Loucy (cell line): ENCODE measurements at regions not wholly inside any gene's neighbourhood (a gene's known extent, or its start where the extent isn't known, plus 50 kb on each side); places are given as distances from the start of the nearest gene placed in this dataset.

ENCODE experiments used
- H2AFZ ChIP-seq: fragments of 200-600 bp; sonication (generic); 2 replicates; pipeline ENCODE4 v1.6.0; 2016; ENCODE audit warnings: antibody characterized with exemption, mild to moderate bottlenecking, low read length, moderate library complexity
- H3F3A ChIP-seq: fragments of 200-600 bp; 2 replicates; pipeline ENCODE4 v1.6.0; 2016; ENCODE audit warnings: antibody characterized with exemption, low read depth, mild to moderate bottlenecking
- H3K27me3 ChIP-seq: fragments of 200-600 bp; sonication (generic); 2 replicates; pipeline ENCODE4 v1.6.1; 2014; ENCODE audit warnings: low read length, mild to moderate bottlenecking; ENCODE audit not compliant: insufficient read depth, poor library complexity, severe bottlenecking
- H3K36me3 ChIP-seq: fragments of 200-600 bp; sonication (generic); 2 replicates; pipeline ENCODE4 v1.6.1; 2016; ENCODE audit warnings: low read length; ENCODE audit not compliant: insufficient read depth
- H3K4me1 ChIP-seq: fragments of 200-600 bp; sonication (generic); 2 replicates; pipeline ENCODE4 v1.5.1; 2014; ENCODE audit warnings: low read length, mild to moderate bottlenecking; ENCODE audit not compliant: insufficient read depth, poor library complexity, severe bottlenecking
- H3K4me2 ChIP-seq: fragments of 200-600 bp; sonication (generic); 2 replicates; pipeline ENCODE4 v1.6.0; 2014; ENCODE audit warnings: antibody characterized with exemption, low read length, low read depth, mild to moderate bottlenecking; ENCODE audit not compliant: poor library complexity, severe bottlenecking
- H3K4me3 ChIP-seq: fragments of 200-600 bp; sonication (generic); 2 replicates; pipeline ENCODE4 v1.5.1; 2014; ENCODE audit warnings: low read length, mild to moderate bottlenecking, mixed read lengths; ENCODE audit not compliant: poor library complexity, severe bottlenecking
- H3K79me2 ChIP-seq: fragments of 200-600 bp; sonication (generic); 2 replicates; pipeline ENCODE4 v1.6.1; 2014; ENCODE audit warnings: low read length; ENCODE audit not compliant: insufficient read depth
- H3K9ac ChIP-seq: fragments of 200-600 bp; sonication (generic); 2 replicates; pipeline ENCODE4 v1.6.0; 2014; ENCODE audit warnings: mild to moderate bottlenecking, low read depth, low read length, moderate library complexity; ENCODE audit not compliant: poor library complexity, severe bottlenecking
- H3K9me2 ChIP-seq: fragments of 200-600 bp; sonication (generic); replicated peaks from 2 replicates; pipeline ENCODE4 v1.6.1; 2016; ENCODE audit warnings: low read depth, low read length, mixed read lengths
- H3K9me3 ChIP-seq: fragments of 200-600 bp; sonication (generic); 2 replicates; pipeline ENCODE4 v1.6.1; 2014; ENCODE audit warnings: mild to moderate bottlenecking, antibody characterized with exemption, low read length, low read depth; ENCODE audit not compliant: insufficient read depth
- H4K20me1 ChIP-seq: fragments of 200-600 bp; sonication (generic); 2 replicates; pipeline ENCODE4 v1.6.0; 2014; ENCODE audit warnings: antibody characterized with exemption, low read length, mild to moderate bottlenecking; ENCODE audit not compliant: insufficient read depth, poor library complexity, severe bottlenecking
- CTCF ChIP-seq: fragments of 200-600 bp; sonication (generic); conservative IDR thresholded peaks from 2 replicates; pipeline ENCODE4 v1.5.1; 2014; ENCODE audit warnings: mild to moderate bottlenecking, antibody characterized with exemption, low read length
- EZH2phosphoT487 ChIP-seq: fragments of 200-600 bp; IDR thresholded peaks from 2 replicates; pipeline ENCODE4 v1.6.1; 2018; ENCODE audit warnings: antibody characterized with exemption, mild to moderate bottlenecking, moderate library complexity, borderline replicate concordance

- Histone ChIP-seq H3F3A (0 out of 2 replicates have a peak, but pooled peaks cover under 1% of the 10 kb centered on the region), H3K27me3 (peaks cover 12% of the 10 kb centered on the region), H3K4me2 (no peak overlapping the region), H3K4me3 (no peak overlapping the region), H3K9me3 (no peaks in the 10 kb centered on the region), H2AFZ (no peak overlapping the region), H3K36me3 (no peaks in the 10 kb centered on the region), H3K79me2 (no peaks in the 10 kb centered on the region), H3K9me2 (no peaks in the 10 kb centered on the region), H4K20me1 (no peaks in the 10 kb centered on the region), H3K4me1 (peaks cover 20% of the 10 kb centered on the region), H3K9ac (no peak overlapping the region)
- TF ChIP-seq EZH2phosphoT487 (no peak), CTCF (no peak)
Observed at GRCh38 chr1:234776876-234777855, 167.2 kb upstream of the IRF2BP2 start.

- Histone ChIP-seq H4K20me1 (no peaks in the 10 kb centered on the region), H3K36me3 (no peaks in the 10 kb centered on the region), H3K27me3 (peaks cover 8% of the 10 kb centered on the region), H3K9me2 (no peaks in the 10 kb centered on the region), H3K4me2 (no peak overlapping the region), H3K4me1 (peaks cover 28% of the 10 kb centered on the region), H3F3A (0 out of 2 replicates have a peak, but pooled peaks cover 7% of the 10 kb centered on the region), H3K4me3 (no peak overlapping the region), H2AFZ (no peak overlapping the region), H3K79me2 (no peaks in the 10 kb centered on the region), H3K9me3 (no peaks in the 10 kb centered on the region), H3K9ac (no peak overlapping the region)
- TF ChIP-seq EZH2phosphoT487 (no peak), CTCF (no peak)
Observed at GRCh38 chr1:234776256-234776875, 166.4 kb upstream of the IRF2BP2 start.

- no peaks in the 10 kb centered on the region for H3K36me3 ChIP-seq
Observed at GRCh38 chr1:234775477-234776246, 165.7 kb upstream of the IRF2BP2 start.

More at GRCh38 chr1:234775477-234776246, 165.7 kb upstream of the IRF2BP2 start:
- no peaks in the 10 kb centered on the region for H3K79me2 ChIP-seq
- no peaks in the 10 kb centered on the region for H3K9me3 ChIP-seq
- H3K9me2 ChIP-seq = no peaks in the 10 kb centered on the region
- H3K4me2 ChIP-seq = no peak overlapping the region
- H4K20me1 ChIP-seq = no peaks in the 10 kb centered on the region
- H3K4me1 ChIP-seq = peaks cover 35% of the 10 kb centered on the region
- no peak overlapping the region for H3K4me3 ChIP-seq
- H3K9ac ChIP-seq = no peak overlapping the region
- no peak overlapping the region for H2AFZ ChIP-seq
- TF ChIP-seq EZH2phosphoT487 = no peak
- no peak for TF ChIP-seq CTCF
- 0 out of 2 replicates have a peak, but pooled peaks cover 7% of the 10 kb centered on the region for H3F3A ChIP-seq
- peaks cover 8% of the 10 kb centered on the region for H3K27me3 ChIP-seq
